ENCODE measurements at regions not wholly inside any gene's neighbourhood (a gene's known extent, or its start where the extent isn't known, plus 50 kb on each side); places are given as distances from the start of the nearest gene placed in this dataset.
"Not testable (repeated sequence)": the region's sequence is repeated elsewhere in the genome, so short reads cannot be mapped to it uniquely, and the experiment has no call there.

- Histone ChIP-seq H3K4me3 (ENCODE audit: low read length) (no peak overlapping the region), H3K4me1 (ENCODE audit: control insufficient read depth, insufficient read depth, low read length) (no peaks in the 10 kb centered on the region), H3K9me3 (ENCODE audit: control insufficient read depth, low read depth, low read length) (no peaks in the 10 kb centered on the region), H3K36me3 (ENCODE audit: control insufficient read depth, insufficient read depth, low read length) (no peaks in the 10 kb centered on the region), H3K27ac (ENCODE audit: low read length) (no peak overlapping the region), H3K27me3 (ENCODE audit: control insufficient read depth, insufficient read depth, low read length) (no peaks in the 10 kb centered on the region)
- no peak for DNase-seq
- 20% methylated on average over 1 of the region's 3 CpGs for WGBS (ENCODE audit: insufficient coverage, low lambda C conversion rate)
These were observed 928.3 kb downstream of the TBC1D32 start for GRCh38 chr6:120405947-120406346.

DNA sequence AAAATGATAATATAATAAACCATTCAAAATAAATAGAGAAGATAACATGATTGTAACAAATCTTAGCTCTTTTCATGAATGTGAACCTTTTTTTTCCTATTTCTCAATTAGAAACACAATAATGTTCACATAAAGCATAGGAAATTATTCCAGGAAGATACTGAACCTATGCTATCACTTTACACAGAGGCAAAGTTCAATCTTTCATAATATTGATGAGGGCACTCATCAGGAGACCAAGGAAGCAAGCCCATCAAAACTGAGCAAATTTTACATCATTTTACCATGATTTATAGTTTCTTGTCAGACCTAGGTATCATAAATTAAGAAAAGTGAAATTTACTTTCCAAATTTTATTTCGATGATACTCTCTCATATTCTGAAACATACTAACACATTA lies 938.5 kb downstream of the TBC1D32 start:
- 100% methylated on average over 1 of the region's 1 CpG for WGBS (ENCODE audit: insufficient coverage, low lambda C conversion rate)
- H3K27ac ChIP-seq (ENCODE audit: low read length): no peak overlapping the region

DNA sequence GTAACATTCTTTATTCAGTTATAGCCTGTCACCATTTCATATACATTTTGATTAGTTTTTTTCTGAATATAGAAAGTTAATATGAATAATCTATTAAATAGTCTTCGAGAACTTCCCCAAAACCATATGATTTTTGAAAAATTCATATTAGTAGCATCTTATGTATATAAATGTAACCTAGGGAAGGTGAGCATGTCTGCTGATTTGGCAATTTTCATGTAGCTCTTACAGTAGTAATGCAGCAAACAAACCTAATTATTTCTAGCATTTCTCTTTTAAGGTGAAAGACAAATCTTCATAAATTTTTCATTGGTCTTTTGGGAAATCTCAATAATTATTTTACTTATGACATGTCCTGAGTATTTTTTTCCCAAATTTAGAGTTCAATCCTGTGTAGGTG lies 939.0 kb downstream of the TBC1D32 start:
- DNase-seq: no peak
- Histone ChIP-seq H3K4me3 (ENCODE audit: low read length) (no peak overlapping the region), H3K9me3 (ENCODE audit: control insufficient read depth, low read depth, low read length) (no peaks in the 10 kb centered on the region), H3K36me3 (ENCODE audit: control insufficient read depth, insufficient read depth, low read length) (no peaks in the 10 kb centered on the region), H3K27ac (ENCODE audit: low read length) (no peak overlapping the region), H3K4me1 (ENCODE audit: control insufficient read depth, insufficient read depth, low read length) (no peaks in the 10 kb centered on the region), H3K27me3 (ENCODE audit: control insufficient read depth, insufficient read depth, low read length) (no peaks in the 10 kb centered on the region)
- 89% methylated on average over 1 of the region's 1 CpG for WGBS (ENCODE audit: insufficient coverage, low lambda C conversion rate)

More for the DNA sequence above, 938.5 kb downstream of the TBC1D32 start:
- Histone ChIP-seq H3K4me1 (ENCODE audit: control insufficient read depth, insufficient read depth, low read length) (no peaks in the 10 kb centered on the region), H3K36me3 (ENCODE audit: control insufficient read depth, insufficient read depth, low read length) (no peaks in the 10 kb centered on the region), H3K27me3 (ENCODE audit: control insufficient read depth, insufficient read depth, low read length) (no peaks in the 10 kb centered on the region), H3K9me3 (ENCODE audit: control insufficient read depth, low read depth, low read length) (no peaks in the 10 kb centered on the region), H3K4me3 (ENCODE audit: low read length) (no peak overlapping the region)
- no peak for DNase-seq

- DNase-seq: no peak
- no peaks in the 10 kb centered on the region for H3K27me3 ChIP-seq (ENCODE audit: control insufficient read depth, insufficient read depth, low read length)
- WGBS (ENCODE audit: insufficient coverage, low lambda C conversion rate): 83% methylated on average over 1 of the region's 2 CpGs
- no peaks in the 10 kb centered on the region for H3K4me1 ChIP-seq (ENCODE audit: control insufficient read depth, insufficient read depth, low read length)
- no peak overlapping the region for H3K4me3 ChIP-seq (ENCODE audit: low read length)
- H3K27ac ChIP-seq (ENCODE audit: low read length): no peak overlapping the region
- H3K36me3 ChIP-seq (ENCODE audit: control insufficient read depth, insufficient read depth, low read length): no peaks in the 10 kb centered on the region
- H3K9me3 ChIP-seq (ENCODE audit: control insufficient read depth, low read depth, low read length): no peaks in the 10 kb centered on the region
These were observed 941.3 kb downstream of the TBC1D32 start for GRCh38 chr6:120392941-120393340.

- Histone ChIP-seq H3K27ac (ENCODE audit: low read length) (no peak overlapping the region), H3K4me3 (ENCODE audit: low read length) (no peak overlapping the region), H3K4me1 (ENCODE audit: control insufficient read depth, insufficient read depth, low read length) (no peaks in the 10 kb centered on the region), H3K9me3 (ENCODE audit: control insufficient read depth, low read depth, low read length) (no peaks in the 10 kb centered on the region), H3K36me3 (ENCODE audit: control insufficient read depth, insufficient read depth, low read length) (no peaks in the 10 kb centered on the region), H3K27me3 (ENCODE audit: control insufficient read depth, insufficient read depth, low read length) (no peaks in the 10 kb centered on the region)
- no peak for DNase-seq
These were observed 949.6 kb downstream of the TBC1D32 start for GRCh38 chr6:120384671-120385070.

- no peaks in the 10 kb centered on the region for H3K9me3 ChIP-seq (ENCODE audit: control insufficient read depth, low read depth, low read length)
- H3K36me3 ChIP-seq (ENCODE audit: control insufficient read depth, insufficient read depth, low read length): no peaks in the 10 kb centered on the region
- H3K4me3 ChIP-seq (ENCODE audit: low read length): no peak overlapping the region
- no peaks in the 10 kb centered on the region for H3K4me1 ChIP-seq (ENCODE audit: control insufficient read depth, insufficient read depth, low read length)
- WGBS (ENCODE audit: insufficient coverage, low lambda C conversion rate): 100% methylated on average over 1 of the region's 1 CpG
- DNase-seq: no peak
- no peaks in the 10 kb centered on the region for H3K27me3 ChIP-seq (ENCODE audit: control insufficient read depth, insufficient read depth, low read length)
- H3K27ac ChIP-seq (ENCODE audit: low read length): no peak overlapping the region
These were observed 950.6 kb downstream of the TBC1D32 start for GRCh38 chr6:120383681-120384080.

GRCh38 chr6:120378582-120379220 lies 955.6 kb downstream of the TBC1D32 start:
- no peaks in the 10 kb centered on the region for H3K4me1 ChIP-seq (ENCODE audit: control insufficient read depth, insufficient read depth, low read length)

DNA sequence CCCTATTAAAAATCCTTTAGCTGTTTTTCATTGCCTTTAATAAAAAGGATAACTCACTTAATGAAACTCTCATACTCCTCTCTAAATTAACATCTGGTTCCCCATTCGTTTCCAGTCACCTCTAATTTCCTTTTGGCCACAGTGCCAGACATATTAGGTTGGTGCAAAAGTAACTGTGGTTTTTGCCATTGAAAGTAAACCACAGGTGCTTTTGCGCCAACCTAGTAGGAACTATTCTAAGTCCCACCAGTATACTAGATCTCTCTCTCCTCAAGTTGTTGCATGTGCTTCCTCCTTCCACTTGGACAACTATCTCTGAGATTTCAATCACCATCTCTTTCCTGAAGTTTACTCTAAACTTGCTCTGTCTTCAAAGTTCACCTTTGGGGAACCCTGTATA lies 961.1 kb downstream of the TBC1D32 start:
- no peaks in the 10 kb centered on the region for H3K9me3 ChIP-seq (ENCODE audit: control insufficient read depth, low read depth, low read length)
- no peak overlapping the region for H3K27ac ChIP-seq (ENCODE audit: low read length)
- H3K4me1 ChIP-seq (ENCODE audit: control insufficient read depth, insufficient read depth, low read length): no peaks in the 10 kb centered on the region
- DNase-seq: no peak
- no peaks in the 10 kb centered on the region for H3K27me3 ChIP-seq (ENCODE audit: control insufficient read depth, insufficient read depth, low read length)
- 40% methylated on average over 1 of the region's 2 CpGs for WGBS (ENCODE audit: insufficient coverage, low lambda C conversion rate)
- H3K4me3 ChIP-seq (ENCODE audit: low read length): no peak overlapping the region
- H3K36me3 ChIP-seq (ENCODE audit: control insufficient read depth, insufficient read depth, low read length): no peaks in the 10 kb centered on the region

More at GRCh38 chr6:120378582-120379220, 955.6 kb downstream of the TBC1D32 start:
- no peaks in the 10 kb centered on the region for H3K9me3 ChIP-seq (ENCODE audit: control insufficient read depth, low read depth, low read length)
- WGBS (ENCODE audit: insufficient coverage, low lambda C conversion rate): 73% methylated on average over 1 of the region's 3 CpGs
- H3K27me3 ChIP-seq (ENCODE audit: control insufficient read depth, insufficient read depth, low read length): no peaks in the 10 kb centered on the region
- no peak overlapping the region for H3K27ac ChIP-seq (ENCODE audit: low read length)
- no peak overlapping the region for H3K4me3 ChIP-seq (ENCODE audit: low read length)
- no peaks in the 10 kb centered on the region for H3K36me3 ChIP-seq (ENCODE audit: control insufficient read depth, insufficient read depth, low read length)
- DNase-seq: no peak

- no peak for DNase-seq
- H3K27me3 ChIP-seq (ENCODE audit: control insufficient read depth, insufficient read depth, low read length): no peaks in the 10 kb centered on the region
- H3K4me3 ChIP-seq (ENCODE audit: low read length): no peak overlapping the region
- no peaks in the 10 kb centered on the region for H3K36me3 ChIP-seq (ENCODE audit: control insufficient read depth, insufficient read depth, low read length)
- no peak overlapping the region for H3K27ac ChIP-seq (ENCODE audit: low read length)
- H3K4me1 ChIP-seq (ENCODE audit: control insufficient read depth, insufficient read depth, low read length): no peaks in the 10 kb centered on the region
- H3K9me3 ChIP-seq (ENCODE audit: control insufficient read depth, low read depth, low read length): peaks cover 8% of the 10 kb centered on the region
- WGBS (ENCODE audit: insufficient coverage, low lambda C conversion rate): no CpG with 5 or more reads among the region's 6 CpGs
These were observed 970.9 kb downstream of the TBC1D32 start for GRCh38 chr6:120363429-120363828.

DNA sequence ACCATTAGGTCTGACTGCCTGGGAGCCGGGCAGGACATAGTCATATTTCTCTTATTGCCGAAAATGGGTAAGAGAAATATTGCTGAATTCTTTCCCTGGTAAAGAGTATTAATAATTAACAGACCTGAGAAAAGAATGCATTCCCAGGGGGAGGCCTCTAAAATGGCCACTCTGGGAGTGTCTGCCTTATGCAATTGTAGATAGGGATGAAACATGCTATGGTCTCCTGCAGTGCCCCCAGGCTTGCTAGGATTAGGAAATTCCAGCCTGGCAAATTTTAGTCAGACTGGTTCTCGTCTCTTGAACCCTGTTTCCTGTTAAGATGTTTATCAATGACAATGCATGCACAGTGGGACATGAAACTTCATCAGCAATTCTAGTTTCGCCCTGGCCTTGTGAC lies 975.7 kb downstream of the TBC1D32 start:
- H3K36me3 ChIP-seq (ENCODE audit: control insufficient read depth, insufficient read depth, low read length); H3K4me3 ChIP-seq (ENCODE audit: low read length); H3K27me3 ChIP-seq (ENCODE audit: control insufficient read depth, insufficient read depth, low read length); H3K4me1 ChIP-seq (ENCODE audit: control insufficient read depth, insufficient read depth, low read length); H3K9me3 ChIP-seq (ENCODE audit: control insufficient read depth, low read depth, low read length); DNase-seq; H3K27ac ChIP-seq (ENCODE audit: low read length): not testable (repeated sequence)
- WGBS (ENCODE audit: insufficient coverage, low lambda C conversion rate): no CpG with 5 or more reads among the region's 4 CpGs

DNA sequence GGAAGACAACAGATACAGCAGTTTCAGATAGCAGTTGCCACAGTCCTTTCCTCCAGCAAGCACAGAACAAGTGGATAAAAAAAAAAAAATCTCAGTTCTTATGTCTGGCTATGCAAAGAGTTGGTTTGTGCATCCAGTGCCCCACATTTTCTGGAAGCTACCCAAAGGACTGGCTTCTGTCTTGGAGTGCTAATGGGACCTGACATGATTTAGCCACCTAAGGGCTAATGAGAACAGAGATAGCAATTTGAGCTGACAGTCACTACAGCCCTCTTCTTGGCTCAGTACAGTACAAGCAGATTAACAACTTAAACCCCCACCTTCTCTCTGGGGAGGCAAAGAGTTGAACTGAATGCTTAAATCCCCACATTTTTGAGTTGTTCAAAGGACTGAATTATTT lies 976.8 kb downstream of the TBC1D32 start:
- no peak for DNase-seq
- H3K27me3 ChIP-seq (ENCODE audit: control insufficient read depth, insufficient read depth, low read length): no peaks in the 10 kb centered on the region
- no peak overlapping the region for H3K27ac ChIP-seq (ENCODE audit: low read length)
- H3K4me1 ChIP-seq (ENCODE audit: control insufficient read depth, insufficient read depth, low read length): no peaks in the 10 kb centered on the region
- H3K4me3 ChIP-seq (ENCODE audit: low read length): no peak overlapping the region
- H3K9me3 ChIP-seq (ENCODE audit: control insufficient read depth, low read depth, low read length): peaks cover 11% of the 10 kb centered on the region
- H3K36me3 ChIP-seq (ENCODE audit: control insufficient read depth, insufficient read depth, low read length): no peaks in the 10 kb centered on the region
